HepG2 (cell line): ENCODE measurements at regions not wholly inside any gene's neighbourhood (a gene's known extent, or its start where the extent isn't known, plus 50 kb on each side); places are given as distances from the start of the nearest gene placed in this dataset.

Experiments used
- ATAC-seq: fragments of 200-7000 bp; cut with Tn5 transposase; 3 replicates; pipeline ENCODE4 v1.9.1; 2020; ENCODE audit warnings: mild to moderate bottlenecking, moderate library complexity
- BruUV-seq: library from RNA; stranded (reverse); fragments of 400-500 nt; replicated peaks from 2 replicates; lab custom pipeline; 2021; lab: Mats Ljungman, UMichigan
- CTCF ChIA-PET: fragments of 300-600 bp; formaldehyde crosslinking; extraction: SDS; loops from one replicate; lab custom pipeline; 2021; ENCODE audit warnings: low total read pairs, inconsistent platforms, low intra/inter-chr PET ratio; lab: Yijun Ruan, JAX
- POLR2A ChIA-PET: fragments of 350-600 bp; sonication (Branson Sonifier 250); formaldehyde crosslinking; loops from one replicate; lab custom pipeline; 2020; ENCODE audit warnings: antibody characterized with exemption, inconsistent platforms; lab: Yijun Ruan, JAX
- DNase-seq: peaks from one replicate; pipeline ENCODE4 v3.0.0-alpha.2; 2015; ENCODE audit warnings: low spot score
- FAIRE-seq: peaks from 3 replicates; lab custom pipeline; 2011; peaks lifted over from hg19 to GRCh38; lab: Jason Lieb, UNC
- H2AFZ ChIP-seq: one replicate; pipeline ENCODE4 v1.6.1; 2011; ENCODE audit warnings: low read length, inconsistent platforms
- H3K27ac ChIP-seq: fragments of 300-600 bp; 3 replicates; pipeline ENCODE4 v1.8.0; 2011; ENCODE audit warnings: mixed run types, mild to moderate bottlenecking, mixed read lengths, low read length, inconsistent platforms; ENCODE audit not compliant: insufficient read depth; ENCODE audit errors: extremely low read length
- H3K27me3 ChIP-seq, 2 experiments: fragments of 200-600 bp in 1 of 2; 2 replicates in 1 of 2; 3 replicates in 1 of 2; pipeline versions ENCODE4 v1.6.0 to v1.8.0; 2011; ENCODE audit warnings: low read length in 2 of 2, mild to moderate bottlenecking in 2 of 2, moderate library complexity in 2 of 2, inconsistent platforms in 1 of 2; ENCODE audit not compliant: insufficient read depth in 2 of 2, control insufficient read depth in 1 of 2
- H3K36me3 ChIP-seq, 2 experiments: fragments of 200-600 bp in 1 of 2; replicated peaks in 1 of 2; 2 replicates in 1 of 2; 3 replicates in 1 of 2; pipeline versions ENCODE4 v1.5.1 to v1.8.0; 2011; ENCODE audit warnings: low read length in 2 of 2, inconsistent platforms in 1 of 2; ENCODE audit not compliant: insufficient read depth in 2 of 2, control insufficient read depth in 1 of 2
- H3K4me1 ChIP-seq: 2 replicates; pipeline ENCODE4 v1.5.1; 2012; ENCODE audit warnings: low read length, inconsistent platforms; ENCODE audit not compliant: insufficient read depth
- H3K4me2 ChIP-seq: 2 replicates; pipeline ENCODE4 v1.6.0; 2011; ENCODE audit warnings: low read depth, low read length, inconsistent platforms
- H3K4me3 ChIP-seq, 3 experiments: fragments of 200-600 bp in 1 of 3; sonication (generic), shearing (Covaris generic) in 1 of 3; replicated peaks in 1 of 3; 2 replicates each; pipeline ENCODE4 v1.5.1; 2011 to 2016; ENCODE audit warnings: low read length in 3 of 3, inconsistent platforms in 2 of 3, low read depth in 2 of 3, mild to moderate bottlenecking in 2 of 3, control low read depth in 1 of 3, mixed read lengths in 1 of 3; ENCODE audit not compliant: insufficient read depth in 1 of 3
- H3K79me2 ChIP-seq: one replicate; pipeline ENCODE4 v1.6.1; 2011; ENCODE audit warnings: low read length, inconsistent platforms; ENCODE audit not compliant: insufficient read depth
- H3K9ac ChIP-seq: 2 replicates; pipeline ENCODE4 v1.6.0; 2011; ENCODE audit warnings: mild to moderate bottlenecking, low read depth, low read length, inconsistent platforms; ENCODE audit not compliant: insufficient read depth
- H3K9me3 ChIP-seq: 2 replicates; pipeline ENCODE4 v1.5.1; 2012; ENCODE audit warnings: mild to moderate bottlenecking, low read length
- H4K20me1 ChIP-seq: 2 replicates; pipeline ENCODE4 v1.6.0; 2011; ENCODE audit warnings: inconsistent platforms, mild to moderate bottlenecking, low read length, moderate library complexity; ENCODE audit not compliant: insufficient read depth
- CSRNP2 ChIP-seq: sonication (generic); formaldehyde crosslinking; conservative IDR thresholded peaks from 2 replicates; pipeline ENCODE4 v1.8.0; 2022; ENCODE audit warnings: low read depth, missing genetic modification reagents
- HDAC1 ChIP-seq: sonication (generic); formaldehyde crosslinking; IDR thresholded peaks from 2 replicates; pipeline ENCODE4 v1.5.1; 2020; ENCODE audit warnings: mild to moderate bottlenecking, missing genetic modification reagents
- HNF4G ChIP-seq, 2 experiments: sonication (generic) in 1 of 2; formaldehyde crosslinking in 1 of 2; IDR thresholded peaks; 2 replicates each; pipeline versions ENCODE4 v1.4.0 to v1.6.1; 2011 to 2020; ENCODE audit warnings: borderline replicate concordance in 2 of 2, low read depth in 2 of 2, mild to moderate bottlenecking in 2 of 2, low read length in 1 of 2, missing genetic modification reagents in 1 of 2, moderate library complexity in 1 of 2
- KLF15 ChIP-seq: sonication (generic); formaldehyde crosslinking; IDR thresholded peaks from 2 replicates; pipeline ENCODE4 v1.8.1; 2023; ENCODE audit warnings: borderline replicate concordance, mild to moderate bottlenecking, inconsistent platforms, missing genetic modification reagents, mixed read lengths
- MAF1 ChIP-seq: sonication (generic); formaldehyde crosslinking; IDR thresholded peaks from 2 replicates; pipeline ENCODE4 v1.5.0; 2020; ENCODE audit warnings: missing genetic modification reagents, borderline replicate concordance
- MXI1 ChIP-seq: IDR thresholded peaks from 3 replicates; pipeline ENCODE4 v1.6.1; 2012; ENCODE audit warnings: low read depth, low read length, inconsistent platforms, borderline replicate concordance
- MYNN ChIP-seq: sonication (generic); formaldehyde crosslinking; IDR thresholded peaks from 2 replicates; pipeline ENCODE4 v1.4.0; 2020; ENCODE audit warnings: mild to moderate bottlenecking, low read depth, missing genetic modification reagents
- NFYB ChIP-seq: sonication (generic); formaldehyde crosslinking; IDR thresholded peaks from 2 replicates; pipeline ENCODE4 v1.4.0; 2020; ENCODE audit warnings: missing genetic modification reagents
- RBM39 ChIP-seq: fragments of 200-400 bp; formaldehyde crosslinking; IDR thresholded peaks from one replicate; pipeline ENCODE4 v1.6.1; 2018; ENCODE audit warnings: antibody characterized with exemption, mild to moderate bottlenecking, low read depth, low read length; ENCODE audit not compliant: poor library complexity, severe bottlenecking
- SIX4 ChIP-seq: sonication (generic); formaldehyde crosslinking; IDR thresholded peaks from 2 replicates; pipeline ENCODE4 v1.4.0; 2020; ENCODE audit warnings: missing genetic modification reagents
- TFDP2 ChIP-seq: sonication (generic); formaldehyde crosslinking; IDR thresholded peaks from 2 replicates; pipeline ENCODE4 v1.4.0; 2020; ENCODE audit warnings: missing genetic modification reagents
- ZNF660 ChIP-seq: sonication (generic); formaldehyde crosslinking; IDR thresholded peaks from 2 replicates; pipeline ENCODE4 v1.5.1; 2020; ENCODE audit warnings: mild to moderate bottlenecking, low read depth, missing genetic modification reagents, borderline replicate concordance
- ZNF761 ChIP-seq: sonication (generic); formaldehyde crosslinking; conservative IDR thresholded peaks from 2 replicates; pipeline ENCODE4 v1.4.0; 2020; ENCODE audit warnings: mild to moderate bottlenecking, missing genetic modification reagents
- ZNF792 ChIP-seq: IDR thresholded peaks from 2 replicates; pipeline ENCODE4 v1.6.1; 2016
- WGBS: methylation state at CpG from one replicate; pipeline ENCODE4 v1.1.6; 2017; ENCODE audit warnings: low lambda C conversion rate; 5-methylcytosine and 5-hydroxymethylcytosine counted together
- in situ Hi-C: cut with HindIII; loops from 2 replicates; pipeline ENCODE4 v1.10.0; 2017; ENCODE audit warnings: low pct_unique_long_range_greater_than_20kb; ENCODE audit not compliant: extremely low pct_ligation_motif_present
- intact Hi-C: fragments of 100-400 bp; cut with micrococcal nuclease; formaldehyde crosslinking; loops from one replicate; pipeline ENCODE4 v1.10.0; 2022; ENCODE audit not compliant: unreplicated experiment

- no peak overlapping the region for H3K9ac ChIP-seq
- H3K4me1 ChIP-seq: no peaks in the 10 kb centered on the region
- no peaks in the 10 kb centered on the region for H3K79me2 ChIP-seq
- no peak overlapping the region for H3K4me2 ChIP-seq
- CTCF ChIA-PET: no interaction called here
- TF ChIP-seq ZNF660 (CRISPR knock-in tag) (no peak), HNF4G (IDR thresholded peaks at IDR 0.05; ENCODE audit: borderline replicate concordance, low read depth, low read length) (no peak), HNF4G (CRISPR knock-in tag; IDR thresholded peaks at IDR 0.05; ENCODE audit: borderline replicate concordance, low read depth) (no peak), KLF15 (CRISPR knock-in tag) (no peak), MAF1 (no peak), ZNF761 (CRISPR knock-in tag) (no peak), HDAC1 (CRISPR knock-in tag) (no peak), ZNF792 (no peak), CSRNP2 (CRISPR knock-in tag) (no peak), RBM39 (no peak), MYNN (CRISPR knock-in tag) (no peak), NFYB (CRISPR knock-in tag) (no peak), SIX4 (no peak), MXI1 (no peak), TFDP2 (no peak)
- TF ChIP-seq, all 625 proteins: peak for 0
- H3K4me3 ChIP-seq: no peak overlapping the region
- no peak for DNase-seq
- no peak for FAIRE-seq
- ATAC-seq: no peak
- in situ Hi-C loops: no loop called here
- H3K36me3 ChIP-seq: no peaks in the 10 kb centered on the region
- intact Hi-C loops: no loop called here
- no TSS peak for BruUV-seq
- POLR2A ChIA-PET: no interaction called here
- H3K27me3 ChIP-seq: peaks cover 1 to 5% of the 10 kb centered on the region in 2 experiments; a peak in 3 of 5 replicates
- WGBS: 32% methylated on average over 5 of the region's 13 CpGs
- H4K20me1 ChIP-seq: no peaks in the 10 kb centered on the region
- H3K27ac ChIP-seq: no peak overlapping the region
- no peak overlapping the region for H2AFZ ChIP-seq
- no peaks in the 10 kb centered on the region for H3K9me3 ChIP-seq
Observed at GRCh38 chr18:46350598-46351159, 246.5 kb downstream of the HAUS1 start.
